H1 (cell line): ENCODE measurements at regions not wholly inside any gene's neighbourhood (a gene's known extent, or its start where the extent isn't known, plus 50 kb on each side); places are given as distances from the start of the nearest gene placed in this dataset.

ENCODE experiments used
- CTCF ChIA-PET: fragments of 300-600 bp; sonication (Branson Sonifier 250); formaldehyde crosslinking; loops from one replicate; lab custom pipeline; 2021; ENCODE audit not compliant: partially characterized antibody; lab: Charles Lee
- POLR2A ChIA-PET: fragments of 300-600 bp; sonication (Branson Sonifier 250); formaldehyde crosslinking; loops from one replicate; lab custom pipeline; 2021; ENCODE audit warnings: inconsistent platforms; ENCODE audit not compliant: partially characterized antibody; lab: Charles Lee
- DNase-seq, 2 experiments: peaks; one replicate each; pipeline versions ENCODE4 v3.0.0 to v3.0.0-alpha.2; 2010 to 2022; ENCODE audit warnings: low spot score in 2 of 2, low read depth in 1 of 2, mixed read lengths in 1 of 2
- FAIRE-seq: peaks from 2 replicates; lab custom pipeline; 2011; peaks lifted over from hg19 to GRCh38; lab: Jason Lieb, UNC
- H2AFZ ChIP-seq: 2 replicates; pipeline ENCODE4 v1.8.1; 2012; ENCODE audit warnings: low read length, inconsistent platforms
- H2AK5ac ChIP-seq: 2 replicates; pipeline ENCODE4 v1.6.1; 2013; ENCODE audit warnings: low read depth, low read length
- H2BK120ac ChIP-seq: replicated peaks from 2 replicates; pipeline ENCODE3; 2013; ENCODE audit warnings: low read depth, low read length, inconsistent platforms
- H2BK12ac ChIP-seq: 2 replicates; pipeline ENCODE4 v1.6.1; 2013; ENCODE audit warnings: low read depth, low read length
- H2BK15ac ChIP-seq: 2 replicates; pipeline ENCODE4 v1.6.1; 2013; ENCODE audit warnings: low read length
- H2BK20ac ChIP-seq: 2 replicates; pipeline ENCODE4 v1.6.1; 2013; ENCODE audit warnings: low read length
- H2BK5ac ChIP-seq: 2 replicates; pipeline ENCODE4 v1.6.1; 2013; ENCODE audit warnings: low read depth, low read length
- H3K14ac ChIP-seq: 2 replicates; pipeline ENCODE4 v1.6.1; 2013; ENCODE audit warnings: inconsistent platforms; ENCODE audit not compliant: insufficient read length
- H3K18ac ChIP-seq: 2 replicates; pipeline ENCODE4 v1.6.1; 2013; ENCODE audit warnings: low read length; ENCODE audit errors: extremely low read depth
- H3K23ac ChIP-seq: 2 replicates; pipeline ENCODE4 v1.6.1; 2013; ENCODE audit warnings: inconsistent platforms; ENCODE audit not compliant: insufficient read length
- H3K23me2 ChIP-seq: 2 replicates; pipeline ENCODE4 v1.6.1; 2013; ENCODE audit warnings: low read depth, low read length
- H3K27ac ChIP-seq: 2 replicates; pipeline ENCODE4 v1.6.1; 2011; ENCODE audit warnings: low read depth, low read length, inconsistent platforms
- H3K27me3 ChIP-seq, 4 experiments: replicated peaks in 1 of 4; 1 replicate in 1 of 4; 2 replicates in 3 of 4; pipeline versions ENCODE4 v1.6.1 to v1.8.1; 2011 to 2013; ENCODE audit warnings: low read length in 3 of 4, mild to moderate bottlenecking in 3 of 4, inconsistent platforms in 2 of 4, mixed read lengths in 2 of 4, moderate library complexity in 1 of 4; ENCODE audit not compliant: control insufficient read depth in 3 of 4, insufficient read depth in 3 of 4; ENCODE audit errors: extremely low read depth in 1 of 4
- H3K36me3 ChIP-seq, 4 experiments: 2 replicates each; pipeline versions ENCODE4 v1.6.1 to v1.8.1; 2011 to 2013; ENCODE audit warnings: mild to moderate bottlenecking in 4 of 4, low read length in 3 of 4, moderate library complexity in 2 of 4, control low read depth in 1 of 4, inconsistent platforms in 1 of 4; ENCODE audit not compliant: insufficient read depth in 4 of 4, control insufficient read depth in 2 of 4
- H3K4ac ChIP-seq: replicated peaks from 2 replicates; pipeline ENCODE3; 2013; ENCODE audit warnings: low read length, low read depth, mixed read lengths, inconsistent platforms; ENCODE audit not compliant: insufficient read length
- H3K4me1 ChIP-seq, 4 experiments: replicated peaks in 1 of 4; 1 replicate in 1 of 4; 2 replicates in 3 of 4; pipeline versions ENCODE4 v1.6.1 to v1.8.1; 2011 to 2013; ENCODE audit warnings: low read length in 3 of 4, inconsistent platforms in 2 of 4, mixed read lengths in 1 of 4; ENCODE audit not compliant: insufficient read depth in 4 of 4, control insufficient read depth in 3 of 4
- H3K4me2 ChIP-seq, 2 experiments: 2 replicates each; pipeline versions ENCODE4 v1.6.1 to v1.8.1; 2011 to 2013; ENCODE audit warnings: low read depth in 2 of 2, low read length in 2 of 2, control low read depth in 1 of 2, inconsistent platforms in 1 of 2, mild to moderate bottlenecking in 1 of 2; ENCODE audit not compliant: insufficient read depth in 1 of 2
- H3K4me3 ChIP-seq, 4 experiments: fragments of 200-600, 300-600 bp in 1 of 4; sonication (generic), shearing (Covaris generic), sonication (Bioruptor Twin) in 1 of 4; 2 replicates each; pipeline versions ENCODE4 v1.5.1 to v1.8.1; 2011 to 2016; ENCODE audit warnings: low read length in 4 of 4, low read depth in 3 of 4, control low read depth in 2 of 4, inconsistent platforms in 2 of 4, mild to moderate bottlenecking in 2 of 4, mixed read lengths in 1 of 4, moderate library complexity in 1 of 4; ENCODE audit not compliant: insufficient read depth in 2 of 4; ENCODE audit errors: extremely low read depth in 1 of 4
- H3K56ac ChIP-seq: replicated peaks from 2 replicates; pipeline ENCODE3; 2013; ENCODE audit warnings: low read depth, mild to moderate bottlenecking, mixed read lengths, low read length, inconsistent platforms; ENCODE audit not compliant: insufficient read length
- H3K79me1 ChIP-seq: 2 replicates; pipeline ENCODE4 v1.6.1; 2013; ENCODE audit warnings: low read depth, low read length, control low read depth
- H3K79me2 ChIP-seq, 2 experiments: 2 replicates each; pipeline versions ENCODE4 v1.6.1 to v1.8.1; 2012 to 2013; ENCODE audit warnings: low read length in 2 of 2, mild to moderate bottlenecking in 2 of 2, inconsistent platforms in 1 of 2; ENCODE audit not compliant: insufficient read depth in 2 of 2, control insufficient read depth in 1 of 2
- H3K9ac ChIP-seq, 4 experiments: replicated peaks in 1 of 4; 1 replicate in 1 of 4; 2 replicates in 3 of 4; pipeline versions ENCODE4 v1.6.1 to v1.8.1; 2011 to 2013; ENCODE audit warnings: low read depth in 3 of 4, low read length in 3 of 4, control low read depth in 2 of 4, mild to moderate bottlenecking in 2 of 4, moderate library complexity in 2 of 4, inconsistent platforms in 1 of 4; ENCODE audit errors: extremely low read depth in 1 of 4
- H3K9me3 ChIP-seq, 2 experiments: 2 replicates each; pipeline versions ENCODE4 v1.6.1 to v1.8.1; 2012 to 2013; ENCODE audit warnings: mild to moderate bottlenecking in 2 of 2, moderate library complexity in 2 of 2, control low read depth in 1 of 2, inconsistent platforms in 1 of 2, low read depth in 1 of 2, low read length in 1 of 2, mixed read lengths in 1 of 2; ENCODE audit not compliant: insufficient read depth in 2 of 2
- H4K20me1 ChIP-seq, 2 experiments: replicated peaks in 1 of 2; 2 replicates each; pipeline versions ENCODE3 to v1.8.1; 2011 to 2013; ENCODE audit warnings: inconsistent platforms in 2 of 2, low read length in 2 of 2, mild to moderate bottlenecking in 1 of 2; ENCODE audit not compliant: insufficient read depth in 2 of 2, control insufficient read depth in 1 of 2
- H4K5ac ChIP-seq: 2 replicates; pipeline ENCODE4 v1.6.1; 2013; ENCODE audit warnings: low read length, low read depth, mixed read lengths, inconsistent platforms; ENCODE audit not compliant: insufficient read length
- H4K8ac ChIP-seq: 2 replicates; pipeline ENCODE4 v1.8.0; 2013; ENCODE audit warnings: mild to moderate bottlenecking, moderate library complexity, low read length, inconsistent platforms; ENCODE audit not compliant: insufficient read depth; ENCODE audit errors: extremely low read depth
- H4K91ac ChIP-seq: replicated peaks from 2 replicates; pipeline ENCODE3; 2013; ENCODE audit warnings: low read length, mixed read lengths, inconsistent platforms; ENCODE audit not compliant: insufficient read length
- BRCA1 ChIP-seq: IDR thresholded peaks from 2 replicates; pipeline ENCODE4 v1.6.1; 2012; ENCODE audit warnings: low read depth, low read length, improper control_type of control experiment
- CBX5 ChIP-seq: fragments of 300-800, 300-1000 bp; sonication (generic); IDR thresholded peaks from 2 replicates; pipeline ENCODE4 v1.7.1; 2016; ENCODE audit warnings: antibody characterized with exemption, low read length, low read depth
- CBX8 ChIP-seq: fragments of 300-800, 300-1000 bp; sonication (generic); IDR thresholded peaks from 2 replicates; pipeline ENCODE4 v1.7.1; 2016; ENCODE audit warnings: low read depth, low read length, borderline replicate concordance
- CEBPB ChIP-seq: IDR thresholded peaks from 2 replicates; pipeline ENCODE4 v1.6.1; 2012; ENCODE audit warnings: low read depth, low read length
- GABPA ChIP-seq: IDR thresholded peaks from 2 replicates; pipeline ENCODE4 v1.6.1; 2011; ENCODE audit warnings: mild to moderate bottlenecking, low read length, moderate library complexity, borderline replicate concordance; ENCODE audit not compliant: insufficient read depth
- KDM1A ChIP-seq: fragments of 200-600, 300-600 bp; sonication (generic); IDR thresholded peaks from 2 replicates; pipeline ENCODE4 v1.7.1; 2016; ENCODE audit warnings: mild to moderate bottlenecking, low read length, borderline replicate concordance
- KDM4A ChIP-seq: IDR thresholded peaks from one replicate; pipeline ENCODE4 v1.7.1; 2012; ENCODE audit warnings: low read depth, mild to moderate bottlenecking, moderate library complexity, low read length, inconsistent platforms; ENCODE audit not compliant: severe bottlenecking
- MAFK ChIP-seq: IDR thresholded peaks from 2 replicates; pipeline ENCODE4 v1.6.1; 2012; ENCODE audit warnings: low read depth, mild to moderate bottlenecking, improper control_type of control experiment, low read length
- POU5F1 ChIP-seq: IDR thresholded peaks from 2 replicates; pipeline ENCODE4 v1.6.1; 2011; ENCODE audit warnings: low read depth, mild to moderate bottlenecking, low read length, moderate library complexity
- SIRT6 ChIP-seq: IDR thresholded peaks from one replicate; pipeline ENCODE4 v1.7.1; 2012; ENCODE audit warnings: low read length, inconsistent platforms
- SIX5 ChIP-seq: IDR thresholded peaks from 2 replicates; pipeline ENCODE4 v1.6.1; 2011; ENCODE audit warnings: mild to moderate bottlenecking, low read depth, low read length
- SP1 ChIP-seq: IDR thresholded peaks from 2 replicates; pipeline ENCODE4 v1.6.1; 2011; ENCODE audit warnings: low read depth, low read length
- SP2 ChIP-seq: IDR thresholded peaks from 2 replicates; pipeline ENCODE4 v1.6.1; 2012; ENCODE audit warnings: mild to moderate bottlenecking, low read length, inconsistent platforms
- TCF12 ChIP-seq: IDR thresholded peaks from 2 replicates; pipeline ENCODE4 v1.6.1; 2011; ENCODE audit warnings: low read depth, mild to moderate bottlenecking, low read length
- ZNF274 ChIP-seq: IDR thresholded peaks from 2 replicates; pipeline ENCODE4 v1.7.0; 2012; ENCODE audit warnings: low read length, borderline replicate concordance; ENCODE audit errors: extremely low read depth
- WGBS, 2 experiments: shearing (Covaris generic) in 1 of 2; methylation state at CpG; one replicate each; pipeline versions ENCODE4 v1.1.6 to v1.1.7; 2013 to 2015; ENCODE audit warnings: low lambda C conversion rate in 2 of 2, mixed read lengths in 2 of 2, inconsistent platforms in 1 of 2, low coverage in 1 of 2, missing lambda C conversion rate in 1 of 2; ENCODE audit not compliant: insufficient replicate concordance in 2 of 2, insufficient coverage in 1 of 2, insufficient read length in 1 of 2; ENCODE audit errors: extremely low coverage in 1 of 2, missing lambda C conversion rate in 1 of 2; 5-methylcytosine and 5-hydroxymethylcytosine counted together

- peaks cover 3% of the 10 kb centered on the region for H3K79me1 ChIP-seq
- no peak overlapping the region for H3K4me3 ChIP-seq
- no peak overlapping the region for H2BK120ac ChIP-seq
- H3K4ac ChIP-seq, result no peak overlapping the region
- no peak overlapping the region for H4K5ac ChIP-seq
- FAIRE-seq (no peak), DNase-seq (no peak)
- H2BK5ac ChIP-seq, result no peak overlapping the region
- H2AK5ac ChIP-seq, result no peak overlapping the region
- peaks cover 1 to 10% (median 6%) of the 10 kb centered on the region in 4 experiments; a peak in 4 of 7 replicates for H3K4me1 ChIP-seq
- H2BK20ac ChIP-seq, result no peak overlapping the region
- no peak overlapping the region for H3K27ac ChIP-seq
- no peak overlapping the region for H2AFZ ChIP-seq
- no peak overlapping the region for H3K23ac ChIP-seq
- ChIA-PET CTCF (interaction anchor here (1.0 to 2.0 kb wide), 5 partner anchors 28 to 153 kb away, joined by 3 to 8 read pairs (median 5); no protein-coding TSS in a partner anchor), POLR2A (interaction anchor here (1.2 to 1.3 kb wide), 2 partner anchors 11 to 85 kb away, joined by 4 to 5 read pairs; no protein-coding TSS in a partner anchor)
- no peak overlapping the region for H3K14ac ChIP-seq
- H4K8ac ChIP-seq, result no peak overlapping the region
- no peak overlapping the region for H4K91ac ChIP-seq
- H3K27me3 ChIP-seq, result no peaks in the 10 kb centered on the region
- no peak overlapping the region for H3K9ac ChIP-seq
- peaks cover 0 to 37% of the 10 kb centered on the region in 2 experiments; a peak in 2 of 4 replicates for H3K79me2 ChIP-seq
- no peak overlapping the region for H2BK15ac ChIP-seq
- no peaks in the 10 kb centered on the region for H3K9me3 ChIP-seq
- peaks cover 0 to 4% (median 0%) of the 10 kb centered on the region in 4 experiments; a peak in 2 of 8 replicates for H3K36me3 ChIP-seq
- no peak overlapping the region for H2BK12ac ChIP-seq
- WGBS, 2 experiments, result 95% methylated on average over 4 of the region's 4 CpGs; no CpG with 5 or more reads in 1 of the 2 experiments
- H3K18ac ChIP-seq, result no peak overlapping the region
- H4K20me1 ChIP-seq, result peaks cover 2% of the 10 kb centered on the region in 2 experiments
- H3K4me2 ChIP-seq, result no peak overlapping the region
- H3K23me2 ChIP-seq, result no peaks in the 10 kb centered on the region
- no peak overlapping the region for H3K56ac ChIP-seq
- TF ChIP-seq SP2, result no peak
- no peak for TF ChIP-seq CBX8
- no peak for TF ChIP-seq SIRT6
- TF ChIP-seq SIX5, result no peak
- TF ChIP-seq CBX5, result no peak
- no peak for TF ChIP-seq TCF12
- TF ChIP-seq CEBPB, result no peak
- TF ChIP-seq KDM4A, result no peak
- no peak for TF ChIP-seq ZNF274
- no peak for TF ChIP-seq KDM1A
- no peak for TF ChIP-seq SP1
- no peak for TF ChIP-seq POU5F1
- TF ChIP-seq MAFK, result no peak
- no peak for TF ChIP-seq BRCA1
- TF ChIP-seq GABPA, result no peak
Measured at GRCh38 chr19:46946611-46947238, 72.9 kb upstream of the NPAS1 start.
